ENCODE measurements at regions not wholly inside any gene's neighbourhood (a gene's known extent, or its start where the extent isn't known, plus 50 kb on each side); places are given as distances from the start of the nearest gene placed in this dataset.

DNA sequence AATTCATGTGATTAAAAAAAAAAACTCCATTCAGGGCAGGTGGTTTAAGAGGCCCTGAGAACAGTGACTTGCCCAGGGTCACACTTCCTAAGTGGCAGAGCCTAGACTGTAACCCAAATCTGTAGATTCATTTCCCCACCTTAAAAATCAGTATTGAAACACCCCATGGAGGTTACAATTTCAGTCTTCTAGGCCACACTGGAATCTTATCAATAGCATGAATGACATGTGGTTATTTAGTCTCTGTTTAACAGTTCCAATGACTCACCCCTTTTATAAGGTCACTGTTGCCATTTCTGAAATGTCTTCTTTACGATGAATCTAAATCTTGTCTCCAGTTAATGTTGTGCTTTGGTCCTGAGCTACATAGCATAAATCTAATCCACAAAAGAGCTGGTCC is 262.3 kb upstream of the GRIP1 start:
- DNase-seq (ENCODE audit: low spot score in 2 of 2): no peak
- 79 to 85% methylated on average over 1 of the region's 1 CpG for WGBS, 2 donors
- intact Hi-C loops (cut with DNase I; ENCODE audit: low total_unique reads): no loop called here
- H3K4me3 ChIP-seq (ENCODE audit: low read depth, poor library complexity, severe bottlenecking): no peak overlapping the region
- TF ChIP-seq POLR2A (IDR thresholded peaks at IDR 0.05) (no peak), CTCF (IDR thresholded peaks at IDR 0.05) (no peak)

DNA sequence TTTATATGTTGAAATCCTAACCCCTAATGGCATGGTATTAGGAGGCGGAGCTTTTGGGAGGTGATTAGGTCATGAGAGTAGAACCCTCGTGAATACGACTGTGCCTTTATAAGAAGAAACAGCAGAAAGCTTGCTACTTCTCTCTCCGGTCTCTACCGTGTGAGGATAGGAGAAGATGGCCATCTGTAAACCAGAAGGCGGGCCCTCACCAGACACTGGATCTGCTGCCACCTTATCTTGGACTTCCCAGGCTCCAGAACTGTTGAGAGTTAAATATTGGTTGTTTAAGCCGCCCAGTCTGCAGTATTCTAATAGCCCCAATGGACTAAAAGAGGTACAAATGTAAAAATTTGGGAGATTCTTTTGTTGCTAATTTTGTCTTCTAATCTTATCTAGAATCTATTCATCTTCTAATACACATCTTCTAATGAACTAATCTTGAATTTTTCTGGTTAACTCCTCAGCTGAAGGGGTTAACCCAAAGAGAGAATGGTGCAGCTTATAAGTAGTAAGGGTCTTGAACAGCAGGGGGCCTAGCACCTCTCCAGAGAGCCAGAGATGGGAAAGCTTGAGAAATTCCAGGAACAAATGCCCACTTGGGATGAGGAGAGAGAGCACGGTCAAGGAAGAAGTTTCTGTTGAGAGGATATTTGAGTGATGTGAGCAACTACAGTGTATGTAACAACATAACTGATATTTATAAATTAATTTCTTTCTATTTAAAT is 264.0 kb upstream of the GRIP1 start:
- TF ChIP-seq POLR2A (IDR thresholded peaks at IDR 0.05) (no peak), CTCF (IDR thresholded peaks at IDR 0.05) (no peak)
- no peak for DNase-seq (ENCODE audit: low spot score in 2 of 2)
- no peak overlapping the region for H3K4me3 ChIP-seq (ENCODE audit: low read depth, poor library complexity, severe bottlenecking)
- intact Hi-C loops (cut with DNase I; ENCODE audit: low total_unique reads): no loop called here
- 87 to 92% methylated on average over 8 of the region's 8 CpGs for WGBS, 2 donors

DNA sequence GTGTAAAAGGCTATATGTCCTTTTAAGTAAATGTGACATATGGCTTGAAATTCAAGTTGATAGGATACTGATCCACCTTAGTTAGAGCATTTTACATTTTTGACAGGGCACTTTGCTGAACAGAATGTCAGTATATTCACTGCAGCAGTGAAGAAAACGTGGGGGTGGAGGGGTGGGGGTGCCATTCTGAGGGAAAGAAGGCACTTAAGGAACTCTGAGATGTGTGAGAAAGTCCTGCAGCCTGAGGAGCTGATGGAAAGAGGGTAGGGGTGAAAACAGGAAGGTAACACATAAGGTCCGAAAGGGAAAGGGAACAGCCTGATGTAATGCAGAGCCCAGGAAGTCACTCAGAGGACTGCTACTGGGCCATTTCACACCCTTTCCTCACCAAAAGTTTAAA is 265.5 kb upstream of the GRIP1 start:
- intact Hi-C loops (cut with DNase I; ENCODE audit: low total_unique reads): no loop called here

DNA sequence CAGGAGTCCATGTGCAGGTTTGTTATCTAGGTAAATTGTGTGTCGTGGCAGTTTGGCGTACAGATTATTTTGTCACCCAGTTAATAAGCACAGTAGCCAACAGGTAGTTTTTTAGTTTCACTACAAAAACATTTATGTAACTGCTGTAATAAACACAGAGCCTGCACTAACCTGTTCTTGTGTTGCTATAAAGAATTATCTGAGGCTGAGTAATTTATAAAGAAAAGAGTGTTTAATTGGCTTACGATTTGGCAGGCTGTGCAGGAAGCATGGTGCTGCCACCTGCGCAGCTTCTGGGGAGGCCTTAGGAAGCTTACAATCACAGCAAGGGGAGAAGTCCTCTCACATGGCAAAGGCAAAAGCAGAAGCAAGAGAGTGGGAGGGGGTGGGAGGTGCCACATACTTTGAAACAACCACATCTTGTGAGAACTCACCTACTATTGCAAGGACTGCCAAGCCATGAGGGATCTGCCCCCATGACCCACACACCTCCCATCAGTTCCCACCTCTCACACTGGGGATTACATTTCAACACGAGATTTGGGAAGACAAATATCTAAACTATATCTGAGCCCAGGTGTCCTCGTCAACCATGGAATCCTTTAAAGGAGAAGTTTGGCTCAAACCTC is 266.4 kb upstream of the GRIP1 start:
- WGBS, 2 donors: 52 to 55% methylated on average over 6 of the region's 6 CpGs
- TF ChIP-seq CTCF (IDR thresholded peaks at IDR 0.05): no peak
- no peak for TF ChIP-seq POLR2A (IDR thresholded peaks at IDR 0.05)
- intact Hi-C loops (cut with DNase I; ENCODE audit: low total_unique reads): no loop called here
- no peak overlapping the region for H3K4me3 ChIP-seq (ENCODE audit: low read depth, poor library complexity, severe bottlenecking)
- DNase-seq (ENCODE audit: low spot score in 2 of 2): no peak

More for the DNA sequence above, 265.5 kb upstream of the GRIP1 start:
- no peak overlapping the region for H3K4me3 ChIP-seq (ENCODE audit: low read depth, poor library complexity, severe bottlenecking)
- DNase-seq (ENCODE audit: low spot score in 2 of 2): no peak
- TF ChIP-seq POLR2A (IDR thresholded peaks at IDR 0.05): no peak
- no peak for TF ChIP-seq CTCF (IDR thresholded peaks at IDR 0.05)
- WGBS, 2 donors: 37 to 45% methylated on average over 2 of the region's 2 CpGs

- no peak for DNase-seq (ENCODE audit: low spot score in 2 of 2)
- 84 to 87% methylated on average over 4 of the region's 4 CpGs for WGBS, 2 donors
- no peak for TF ChIP-seq CTCF (IDR thresholded peaks at IDR 0.05)
- no peak for TF ChIP-seq POLR2A (IDR thresholded peaks at IDR 0.05)
- intact Hi-C loops (cut with DNase I; ENCODE audit: low total_unique reads): no loop called here
- H3K4me3 ChIP-seq (ENCODE audit: low read depth, poor library complexity, severe bottlenecking): no peak overlapping the region
These were observed 268.2 kb upstream of the GRIP1 start for GRCh38 chr12:66947119-66947518.

Measured in lower leg skin (tissue), 4 donors.